KOPT-K1 (cell line): ENCODE measurements at regions not wholly inside any gene's neighbourhood (a gene's known extent, or its start where the extent isn't known, plus 50 kb on each side); places are given as distances from the start of the nearest gene placed in this dataset.

ENCODE experiments used
- H3K27ac ChIP-seq: fragments of 200-600 bp; sonication (generic); 2 replicates; pipeline ENCODE4 v1.5.1; 2016; ENCODE audit warnings: antibody characterized with exemption, mild to moderate bottlenecking, low read depth, low read length; ENCODE audit not compliant: poor library complexity, severe bottlenecking
- H3K36me3 ChIP-seq: fragments of 200-600 bp; sonication (generic); 2 replicates; pipeline ENCODE4 v1.5.1; 2017; ENCODE audit warnings: antibody characterized with exemption, mild to moderate bottlenecking, low read length, moderate library complexity; ENCODE audit not compliant: insufficient read depth
- H3K9me3 ChIP-seq: fragments of 200-600 bp; sonication (generic); 2 replicates; pipeline ENCODE4 v1.5.1; 2017; ENCODE audit warnings: antibody characterized with exemption, low read length, mild to moderate bottlenecking; ENCODE audit not compliant: insufficient read depth, poor library complexity, severe bottlenecking

GRCh38 chr14:98705871-98706300, 566.1 kb downstream of the BCL11B start:
- H3K9me3 ChIP-seq = no peaks in the 10 kb centered on the region
- H3K27ac ChIP-seq = no peak overlapping the region
- no peaks in the 10 kb centered on the region for H3K36me3 ChIP-seq

DNA sequence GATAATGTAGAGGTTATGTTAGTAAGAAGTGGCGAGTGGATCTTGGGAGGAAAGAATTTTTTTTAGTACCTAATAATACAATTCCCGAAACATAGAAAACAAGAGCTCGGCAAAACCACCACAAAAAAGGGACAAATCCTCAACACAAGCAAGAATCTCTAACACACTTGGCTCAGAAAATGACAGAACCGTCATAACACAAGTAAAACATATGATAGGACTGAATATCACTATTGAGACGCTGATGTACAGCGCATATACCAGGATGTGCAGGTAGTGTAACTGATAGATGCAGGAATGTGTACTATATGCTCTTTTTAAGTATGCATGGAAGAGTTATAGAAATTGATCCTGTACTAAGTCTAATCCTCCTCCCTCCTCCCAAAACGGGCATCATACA, 564.5 kb downstream of the BCL11B start:
- no peak overlapping the region for H3K27ac ChIP-seq
- no peaks in the 10 kb centered on the region for H3K36me3 ChIP-seq
- H3K9me3 ChIP-seq = no peaks in the 10 kb centered on the region

GRCh38 chr14:98708555-98708954, 563.4 kb downstream of the BCL11B start:
- no peaks in the 10 kb centered on the region for H3K9me3 ChIP-seq
- H3K27ac ChIP-seq = no peak overlapping the region

GRCh38 chr14:98711453-98711852, 560.5 kb downstream of the BCL11B start:
- H3K9me3 ChIP-seq = no peaks in the 10 kb centered on the region
- no peak overlapping the region for H3K27ac ChIP-seq
- H3K36me3 ChIP-seq = no peaks in the 10 kb centered on the region

More at GRCh38 chr14:98708555-98708954, 563.4 kb downstream of the BCL11B start:
- no peaks in the 10 kb centered on the region for H3K36me3 ChIP-seq

DNA sequence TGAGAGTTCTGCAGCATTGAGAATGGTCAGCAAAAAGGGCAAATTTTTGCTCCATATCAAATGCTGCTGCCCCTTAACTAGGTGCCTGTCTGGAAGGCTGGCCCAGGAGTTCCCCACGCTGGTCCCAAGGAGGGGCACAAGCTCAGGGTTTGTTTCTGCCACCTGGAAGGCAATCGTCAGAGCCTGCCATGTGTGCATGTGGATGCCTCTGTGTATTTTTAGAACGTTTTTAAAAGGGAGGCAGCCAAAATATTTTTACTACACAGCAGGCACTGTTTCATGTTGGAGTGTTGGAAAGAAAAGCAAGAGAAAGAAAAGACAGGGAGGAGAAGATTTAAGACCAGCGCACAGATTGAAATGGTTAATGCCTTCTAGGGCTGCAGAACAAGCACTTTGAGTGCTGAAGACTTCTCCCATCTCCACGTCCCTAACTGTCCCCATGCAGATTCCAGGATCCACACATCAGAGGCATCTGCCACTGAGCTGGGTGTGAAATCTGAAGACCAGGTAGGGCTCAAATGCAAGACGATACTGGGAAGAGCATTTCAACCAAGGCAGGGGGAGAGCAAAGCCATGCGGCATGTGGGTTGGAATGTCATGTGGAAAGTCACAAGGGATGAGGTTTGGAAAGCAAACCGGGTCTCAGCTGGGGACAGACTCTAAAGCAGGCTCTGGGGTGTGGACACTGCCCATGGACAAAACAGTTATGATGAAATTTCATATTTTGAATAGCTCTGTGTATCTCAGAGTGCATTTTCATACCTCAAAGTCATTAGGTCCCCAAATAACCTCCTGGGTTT, 557.2 kb downstream of the BCL11B start:
- no peak overlapping the region for H3K27ac ChIP-seq
- H3K36me3 ChIP-seq = no peaks in the 10 kb centered on the region
- H3K9me3 ChIP-seq = no peaks in the 10 kb centered on the region

DNA sequence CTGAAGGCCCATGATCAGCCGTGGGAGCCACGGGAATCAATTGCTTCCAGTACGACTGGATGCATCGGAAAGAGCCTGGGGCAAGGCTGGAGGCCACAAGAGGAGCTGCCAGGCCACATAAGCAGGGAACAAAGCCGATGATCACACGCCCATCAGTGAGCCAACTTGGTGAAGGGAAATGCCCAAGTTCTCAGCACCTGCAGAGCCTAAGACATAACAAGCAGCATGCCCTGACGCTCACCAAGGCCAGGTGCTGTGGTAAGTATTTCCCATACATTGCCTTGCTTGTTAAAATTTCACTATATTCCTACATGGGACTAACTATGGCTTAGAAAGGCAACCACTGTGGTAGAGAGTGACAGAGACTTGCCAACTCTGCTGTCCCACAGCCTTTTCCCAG, 555.9 kb downstream of the BCL11B start:
- no peaks in the 10 kb centered on the region for H3K36me3 ChIP-seq
- H3K27ac ChIP-seq = no peak overlapping the region
- no peaks in the 10 kb centered on the region for H3K9me3 ChIP-seq

GRCh38 chr14:98721061-98721460, 550.9 kb downstream of the BCL11B start:
- no peak overlapping the region for H3K27ac ChIP-seq
- H3K9me3 ChIP-seq = no peaks in the 10 kb centered on the region
- no peaks in the 10 kb centered on the region for H3K36me3 ChIP-seq

GRCh38 chr14:98724734-98725133, 547.3 kb downstream of the BCL11B start:
- Histone ChIP-seq H3K36me3 (no peaks in the 10 kb centered on the region), H3K9me3 (no peaks in the 10 kb centered on the region), H3K27ac (no peak overlapping the region)

DNA sequence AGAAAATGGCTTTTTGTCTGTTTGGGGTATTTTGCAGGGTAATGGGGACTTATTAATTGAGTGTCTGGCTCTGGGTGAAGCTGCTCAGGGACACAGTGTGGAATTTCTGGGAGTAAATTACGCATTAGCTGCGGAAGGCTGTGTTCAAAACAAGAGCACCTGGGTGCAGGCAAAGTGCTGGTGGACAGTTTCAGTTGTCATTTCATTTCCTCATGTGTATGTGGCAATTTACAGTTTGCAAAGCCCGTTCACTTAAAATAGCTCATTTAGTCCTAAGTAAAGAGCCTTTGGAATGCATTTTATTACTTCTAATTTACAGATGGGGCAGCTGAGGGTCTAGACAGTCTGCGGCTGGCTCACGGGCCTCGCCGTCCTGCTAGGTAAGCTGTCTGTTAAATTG, 546.8 kb downstream of the BCL11B start:
- no peaks in the 10 kb centered on the region for H3K36me3 ChIP-seq
- no peaks in the 10 kb centered on the region for H3K9me3 ChIP-seq
- no peak overlapping the region for H3K27ac ChIP-seq

DNA sequence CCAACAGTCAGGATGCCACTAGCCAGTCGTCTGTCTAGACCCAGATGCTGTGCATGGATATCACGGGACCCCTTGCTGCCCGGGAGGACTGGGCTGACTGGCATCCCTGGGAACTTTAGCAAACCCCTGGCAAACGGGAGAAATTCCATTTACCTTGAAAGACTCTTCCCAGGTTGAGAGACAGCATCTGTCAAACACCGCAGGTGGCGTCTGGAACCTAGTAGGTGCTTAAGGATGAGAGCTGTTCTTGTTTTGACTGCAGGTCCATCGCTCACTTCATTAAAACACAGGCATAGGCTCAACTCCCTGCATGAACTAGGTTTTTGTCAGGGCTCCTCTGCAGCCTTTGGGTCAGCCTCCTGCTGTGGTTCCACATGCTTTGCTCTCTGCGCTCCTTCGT, 546.3 kb downstream of the BCL11B start:
- H3K27ac ChIP-seq = no peak overlapping the region
- H3K36me3 ChIP-seq = no peaks in the 10 kb centered on the region
- H3K9me3 ChIP-seq = no peaks in the 10 kb centered on the region

DNA sequence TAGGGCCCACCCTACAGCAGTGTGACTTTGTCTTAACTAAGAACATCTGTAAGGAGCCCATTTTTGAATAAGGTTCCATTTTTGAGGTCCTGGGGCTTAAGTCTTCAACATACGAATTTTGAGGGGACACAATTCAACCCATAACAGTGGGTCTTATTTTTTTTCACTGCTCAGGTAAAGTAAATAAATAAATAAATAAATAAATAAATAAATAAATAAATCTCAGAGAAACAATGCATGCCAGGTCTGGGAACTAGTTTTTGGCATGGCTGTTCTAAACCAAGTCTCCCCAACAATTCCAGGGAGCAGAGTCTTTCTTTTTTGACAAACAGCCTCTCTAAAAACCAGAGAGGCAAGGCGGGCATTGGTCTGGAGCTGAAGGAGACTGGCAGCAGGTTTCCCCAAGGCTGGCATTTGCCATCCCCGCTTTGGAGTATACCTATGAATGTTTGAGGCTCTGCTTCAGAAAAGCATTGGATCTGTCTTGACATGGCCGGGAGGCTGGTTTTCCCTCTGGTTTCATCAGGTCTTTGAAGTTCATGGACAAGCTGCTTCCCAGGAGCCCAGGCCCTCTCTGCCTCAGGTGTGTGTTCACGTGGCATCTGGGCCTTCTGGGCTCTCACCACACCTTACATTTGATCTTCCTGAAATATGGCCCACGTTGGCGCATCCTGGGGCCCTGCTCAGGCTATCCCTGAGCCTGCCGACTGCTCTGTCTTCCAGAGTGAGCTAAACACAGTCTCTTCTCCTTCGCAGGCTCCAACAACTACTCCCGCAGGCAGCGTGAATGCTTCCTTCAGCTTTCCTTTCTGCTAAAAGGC, 545.2 kb downstream of the BCL11B start:
- Histone ChIP-seq H3K9me3 (no peaks in the 10 kb centered on the region), H3K27ac (no peak overlapping the region)

DNA sequence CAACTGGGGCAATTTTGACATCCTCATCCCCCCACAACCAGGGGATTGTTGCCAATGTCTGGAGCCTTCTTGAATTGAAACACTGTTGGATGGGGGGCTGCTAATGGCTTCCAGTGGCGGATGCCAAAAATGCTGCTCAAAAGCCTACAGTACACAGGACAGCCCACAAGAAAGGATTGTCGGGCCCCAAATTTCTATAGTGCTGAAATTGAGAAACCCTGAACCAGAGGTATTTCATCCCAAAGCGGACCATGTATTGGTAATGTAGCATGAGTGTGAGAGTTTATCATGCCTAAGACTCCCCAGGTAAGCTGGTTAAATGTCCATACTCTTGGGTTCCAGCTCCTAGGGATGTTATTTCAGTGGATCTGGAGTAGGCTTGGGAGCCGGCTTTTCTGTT, 544.0 kb downstream of the BCL11B start:
- H3K27ac ChIP-seq = no peak overlapping the region
- no peaks in the 10 kb centered on the region for H3K9me3 ChIP-seq
- H3K36me3 ChIP-seq = no peaks in the 10 kb centered on the region

More for the DNA sequence above, 545.2 kb downstream of the BCL11B start:
- H3K36me3 ChIP-seq = no peaks in the 10 kb centered on the region

DNA sequence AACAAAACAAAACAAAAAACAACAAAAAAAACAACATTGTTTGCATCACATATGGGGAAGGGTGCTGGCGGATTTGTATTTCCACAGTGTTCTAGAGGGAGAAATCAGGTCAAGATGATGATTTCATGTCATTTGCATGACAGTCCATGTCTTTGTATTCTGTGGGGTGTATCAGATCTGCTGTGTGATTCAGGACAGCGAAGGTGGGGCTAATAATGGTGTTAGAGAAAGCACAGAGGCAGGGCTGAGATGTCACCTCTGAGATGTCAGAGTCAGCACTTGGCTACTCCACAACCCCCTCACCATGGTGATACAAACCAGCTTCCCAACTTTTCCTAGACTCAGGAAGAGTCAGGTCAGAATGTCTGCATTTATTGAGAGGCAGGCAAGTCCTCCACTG, 543.2 kb downstream of the BCL11B start:
- no peaks in the 10 kb centered on the region for H3K36me3 ChIP-seq
- no peaks in the 10 kb centered on the region for H3K9me3 ChIP-seq
- H3K27ac ChIP-seq = no peak overlapping the region

DNA sequence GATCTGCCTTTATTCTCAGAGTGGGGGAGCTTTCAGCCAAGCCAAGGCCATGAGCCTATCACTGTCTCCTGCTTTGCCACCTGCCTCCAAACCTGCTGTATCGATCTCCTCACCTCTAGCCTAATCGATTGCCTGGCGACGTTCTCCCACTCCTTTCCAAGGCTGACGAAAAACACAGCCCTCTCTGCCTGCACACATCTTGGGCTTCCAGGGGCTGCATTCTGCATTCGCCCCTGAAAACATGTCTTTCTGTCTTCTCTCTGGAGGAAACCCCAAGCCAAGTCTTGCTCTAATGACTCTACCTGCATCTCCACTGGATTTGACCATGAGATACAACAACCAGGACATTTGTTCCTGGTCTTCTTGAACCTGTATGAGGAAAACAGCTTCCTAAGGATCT, 540.7 kb downstream of the BCL11B start:
- no peaks in the 10 kb centered on the region for H3K36me3 ChIP-seq
- no peaks in the 10 kb centered on the region for H3K9me3 ChIP-seq
- H3K27ac ChIP-seq = no peak overlapping the region

GRCh38 chr14:98731701-98732100, 540.3 kb downstream of the BCL11B start:
- H3K27ac ChIP-seq = no peak overlapping the region
- no peaks in the 10 kb centered on the region for H3K36me3 ChIP-seq

More at GRCh38 chr14:98731701-98732100, 540.3 kb downstream of the BCL11B start:
- H3K9me3 ChIP-seq = no peaks in the 10 kb centered on the region
